ENCODE measurements at regions not wholly inside any gene's neighbourhood (a gene's known extent, or its start where the extent isn't known, plus 50 kb on each side); places are given as distances from the start of the nearest gene placed in this dataset.

- TF ChIP-seq, protein P1, sequence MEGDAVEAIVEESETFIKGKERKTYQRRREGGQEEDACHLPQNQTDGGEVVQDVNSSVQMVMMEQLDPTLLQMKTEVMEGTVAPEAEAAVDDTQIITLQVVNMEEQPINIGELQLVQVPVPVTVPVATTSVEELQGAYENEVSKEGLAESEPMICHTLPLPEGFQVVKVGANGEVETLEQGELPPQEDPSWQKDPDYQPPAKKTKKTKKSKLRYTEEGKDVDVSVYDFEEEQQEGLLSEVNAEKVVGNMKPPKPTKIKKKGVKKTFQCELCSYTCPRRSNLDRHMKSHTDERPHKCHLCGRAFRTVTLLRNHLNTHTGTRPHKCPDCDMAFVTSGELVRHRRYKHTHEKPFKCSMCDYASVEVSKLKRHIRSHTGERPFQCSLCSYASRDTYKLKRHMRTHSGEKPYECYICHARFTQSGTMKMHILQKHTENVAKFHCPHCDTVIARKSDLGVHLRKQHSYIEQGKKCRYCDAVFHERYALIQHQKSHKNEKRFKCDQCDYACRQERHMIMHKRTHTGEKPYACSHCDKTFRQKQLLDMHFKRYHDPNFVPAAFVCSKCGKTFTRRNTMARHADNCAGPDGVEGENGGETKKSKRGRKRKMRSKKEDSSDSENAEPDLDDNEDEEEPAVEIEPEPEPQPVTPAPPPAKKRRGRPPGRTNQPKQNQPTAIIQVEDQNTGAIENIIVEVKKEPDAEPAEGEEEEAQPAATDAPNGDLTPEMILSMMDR (conservative IDR thresholded peaks at IDR 0.05; ENCODE audit: low read length), result no peak
- TF ChIP-seq EZH2phosphoT487 (IDR thresholded peaks at IDR 0.05; ENCODE audit: borderline replicate concordance), result no peak
Measured at GRCh38 chr5:2182020-2182419, 299.3 kb upstream of the IRX4 start.

Measured in Loucy (cell line).